ENCODE measurements at regions not wholly inside any gene's neighbourhood (a gene's known extent, or its start where the extent isn't known, plus 50 kb on each side); places are given as distances from the start of the nearest gene placed in this dataset.

- no peak for TF ChIP-seq CHD7 (IDR thresholded peaks at IDR 0.05; ENCODE audit: insufficient replicate concordance, low read length)
- TF ChIP-seq KDM4A (IDR thresholded peaks at IDR 0.05; ENCODE audit: low read depth, low read length, severe bottlenecking): no peak
- TF ChIP-seq GABPA (IDR thresholded peaks at IDR 0.05; ENCODE audit: borderline replicate concordance, insufficient read depth, low read length): no peak
- TF ChIP-seq SP2 (IDR thresholded peaks at IDR 0.05; ENCODE audit: low read length): no peak
- no peak for TF ChIP-seq GTF2F1 (IDR thresholded peaks at IDR 0.05; ENCODE audit: borderline replicate concordance, low read depth, low read length)
Measured at GRCh38 chr3:152026033-152026556, 152.7 kb downstream of the SUCNR1 start (continued).
